GM10248 (cell line): ENCODE measurements at regions not wholly inside any gene's neighbourhood (a gene's known extent, or its start where the extent isn't known, plus 50 kb on each side); places are given as distances from the start of the nearest gene placed in this dataset.

Experiments used
- CTCF ChIA-PET: fragments of 300-600 bp; sonication (Branson Sonifier 250); formaldehyde crosslinking; extraction: SDS; loops from one replicate; lab custom pipeline; 2021; ENCODE audit warnings: antibody characterized with exemption; lab: Yijun Ruan, JAX
- POLR2A ChIA-PET: fragments of 350-650 bp; sonication (Branson Sonifier 250); formaldehyde crosslinking; extraction: SDS; loops from one replicate; lab custom pipeline; 2020; ENCODE audit warnings: antibody characterized with exemption; lab: Yijun Ruan, JAX
- DNase-seq: peaks from one replicate; pipeline ENCODE4 v3.0.0; 2012; ENCODE audit errors: extremely low spot score
- CTCF ChIP-seq: IDR thresholded peaks from 2 replicates; pipeline ENCODE4 v1.5.1; 2012; ENCODE audit warnings: mild to moderate bottlenecking, low read depth; ENCODE audit errors: extremely low read depth, missing control alignments, control extremely low read depth

- DNase-seq: no peak
- TF ChIP-seq CTCF: no peak
- POLR2A ChIA-PET: no interaction called here
- CTCF ChIA-PET: interaction anchor here (1.6 kb wide), 1 partner anchor 30 kb away, joined by 3 read pairs; no protein-coding TSS in a partner anchor
Measured at GRCh38 chr1:63119575-63120155, 202.7 kb upstream of the FOXD3 start.

- DNase-seq: peak; percentile 11
- POLR2A ChIA-PET: no interaction called here
- CTCF ChIA-PET: interaction anchor here (1.3 kb wide), 1 partner anchor 17 kb away, joined by 4 read pairs; no protein-coding TSS in a partner anchor
- TF ChIP-seq CTCF: no peak
Measured at GRCh38 chr1:63122079-63122478, 200.3 kb upstream of the FOXD3 start.

- ChIA-PET CTCF (interaction anchor here (1.2 kb wide), 1 partner anchor 26 kb away, joined by 3 read pairs; no protein-coding TSS in a partner anchor), POLR2A (no interaction called here)
- no peak for TF ChIP-seq CTCF
Measured at GRCh38 chr1:63124666-63125191, 197.6 kb upstream of the FOXD3 start.

GRCh38 chr1:63126104-63126503 lies 196.3 kb upstream of the FOXD3 start:
- ChIA-PET POLR2A (no interaction called here), CTCF (interaction anchor here (1.0 to 1.7 kb wide), 9 partner anchors 8 to 27 kb away, joined by 3 to 6 read pairs (median 3); no protein-coding TSS in a partner anchor)
- no peak for DNase-seq
- TF ChIP-seq CTCF: no peak

More at GRCh38 chr1:63124666-63125191, 197.6 kb upstream of the FOXD3 start:
- DNase-seq: peak; percentile 19

- CTCF ChIA-PET: interaction anchor here (1.1 to 1.7 kb wide), 5 partner anchors 8 to 27 kb away, joined by 3 to 6 read pairs (median 4); no protein-coding TSS in a partner anchor
- no peak for DNase-seq
- POLR2A ChIA-PET: no interaction called here
- TF ChIP-seq CTCF: no peak
Measured at GRCh38 chr1:63127376-63127775, 195.0 kb upstream of the FOXD3 start.

- POLR2A ChIA-PET: no interaction called here
- TF ChIP-seq CTCF: no peak
- no peak for DNase-seq
- CTCF ChIA-PET: interaction anchor here (0.9 to 1.1 kb wide), 2 partner anchors 11 to 20 kb away, joined by 3 read pairs; no protein-coding TSS in a partner anchor
Measured at GRCh38 chr1:63128556-63128955, 193.8 kb upstream of the FOXD3 start.
